GM18505 (cell line): ENCODE measurements at regions not wholly inside any gene's neighbourhood (a gene's known extent, or its start where the extent isn't known, plus 50 kb on each side); places are given as distances from the start of the nearest gene placed in this dataset.

Experiments used
- ATAC-seq: cut with Tn5 transposase; IDR thresholded peaks from one replicate; pipeline ENCODE4 v1.9.1; 2021; ENCODE audit not compliant: unreplicated experiment
- POLR2A ChIP-seq: IDR thresholded peaks from 4 replicates; pipeline ENCODE4 v1.6.1; 2011; ENCODE audit warnings: borderline replicate concordance; ENCODE audit not compliant: insufficient read depth, insufficient read length; ENCODE audit errors: extremely low read depth

GRCh38 chr1:165147799-165148198 is 208.7 kb downstream of the LMX1A start:
- no peak for TF ChIP-seq POLR2A
- ATAC-seq: no peak

DNA sequence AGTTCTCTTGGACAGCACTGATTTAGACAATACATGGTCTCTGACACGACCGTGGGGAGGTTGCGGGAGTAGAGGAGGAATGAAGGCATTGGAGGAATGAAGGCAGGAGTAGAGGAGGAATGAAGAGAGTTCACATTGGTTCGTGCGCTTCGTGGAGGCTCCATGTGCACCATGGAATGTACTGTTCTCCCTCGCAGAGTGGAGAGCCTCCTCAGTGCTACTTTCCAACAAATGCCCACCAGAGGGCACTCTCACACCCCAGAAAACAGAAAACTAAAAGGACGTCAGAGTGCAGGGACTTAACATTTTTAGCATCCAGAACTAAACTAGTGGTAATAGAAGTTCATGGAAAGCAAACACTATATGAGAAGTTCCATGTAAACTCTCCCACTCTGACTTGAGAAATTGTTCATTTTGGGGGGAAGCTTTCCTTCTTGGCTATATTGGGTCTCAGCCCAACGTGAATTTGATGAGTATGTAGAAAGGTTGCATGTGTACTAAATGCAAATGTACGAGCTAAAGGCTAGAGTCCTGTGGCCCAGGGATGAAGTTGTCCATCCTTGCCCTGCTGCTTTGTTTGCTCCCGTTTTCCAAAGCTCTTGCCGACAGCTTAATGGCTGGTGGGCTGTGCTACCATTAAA is 211.6 kb downstream of the LMX1A start:
- no peak for ATAC-seq
- TF ChIP-seq POLR2A: no peak

DNA sequence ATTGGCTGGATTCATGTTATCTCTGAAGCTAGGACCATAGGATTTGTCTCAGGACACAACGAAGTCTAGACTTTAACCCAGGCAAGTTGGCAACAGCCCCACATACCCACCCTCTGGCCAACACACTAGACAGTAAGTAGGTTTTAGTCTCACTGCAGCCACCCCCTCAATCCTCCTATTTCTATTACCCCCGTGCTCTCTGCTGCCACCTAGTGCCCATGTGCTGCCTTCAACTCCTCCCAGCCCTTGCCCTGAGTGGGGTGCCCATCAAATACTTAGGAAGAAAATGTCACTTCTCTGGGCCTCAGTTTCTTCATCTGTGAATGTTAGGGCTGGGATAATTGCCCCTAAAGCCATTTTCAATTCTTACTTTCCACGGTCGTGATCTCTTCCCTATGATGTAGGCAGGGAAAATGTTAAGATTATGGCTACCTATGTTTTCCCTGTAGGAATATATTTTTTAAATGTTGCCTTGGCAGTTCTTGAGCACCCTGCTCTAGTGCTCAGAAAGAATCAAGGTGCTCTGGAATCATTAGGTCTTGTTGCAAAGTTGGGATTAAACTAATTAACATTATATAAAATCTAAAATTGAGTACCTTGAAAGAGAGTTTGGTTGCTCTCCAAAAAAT is 213.0 kb downstream of the LMX1A start:
- TF ChIP-seq POLR2A: no peak
- ATAC-seq: no peak

DNA sequence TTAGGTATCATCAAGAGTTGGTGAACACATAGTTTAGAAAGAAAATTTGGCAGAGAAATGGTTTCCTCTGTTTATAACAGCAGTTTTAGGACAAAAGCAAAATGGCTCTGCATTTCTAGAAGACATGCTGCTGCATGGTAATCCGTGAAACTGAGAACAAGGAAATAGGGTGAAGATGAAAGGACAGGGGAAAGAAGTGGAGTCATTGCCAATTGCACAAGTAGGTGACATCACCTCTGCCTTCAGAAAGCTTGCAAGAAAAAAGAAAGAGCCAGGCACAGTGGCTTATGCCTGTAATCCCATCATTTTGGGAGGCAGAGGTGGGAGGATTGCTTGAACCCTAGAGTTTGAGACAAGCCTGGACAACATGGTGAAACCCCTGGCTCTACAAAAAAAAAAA is 217.6 kb downstream of the LMX1A start:
- no peak for ATAC-seq
- no peak for TF ChIP-seq POLR2A

- no peak for TF ChIP-seq POLR2A
- ATAC-seq: no peak
Measured at GRCh38 chr1:165137551-165138316, 218.8 kb downstream of the LMX1A start.

DNA sequence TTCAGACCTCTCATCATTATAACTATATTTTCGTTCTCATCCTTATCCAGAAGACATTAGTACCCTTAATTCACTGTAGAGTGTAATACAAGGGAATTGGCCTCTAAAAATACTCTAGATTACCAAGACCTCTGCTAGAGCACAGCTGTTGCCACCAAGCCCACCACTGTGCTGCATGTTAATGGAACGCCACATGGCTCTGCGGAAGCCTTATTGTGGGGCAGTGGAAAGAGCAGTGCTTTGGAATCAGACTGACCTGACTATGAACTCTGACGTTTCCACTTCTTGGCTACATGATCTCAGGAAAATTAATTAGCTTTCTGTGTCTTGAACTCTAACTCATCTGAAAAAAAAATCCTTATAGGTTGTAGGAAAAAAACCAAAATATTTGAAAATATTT is 222.1 kb downstream of the LMX1A start:
- no peak for ATAC-seq
- no peak for TF ChIP-seq POLR2A

- no peak for TF ChIP-seq POLR2A
- ATAC-seq: no peak
Measured at GRCh38 chr1:165129568-165130164, 226.8 kb downstream of the LMX1A start.

- no peak for ATAC-seq
- no peak for TF ChIP-seq POLR2A
Measured at GRCh38 chr1:165124772-165125171, 231.7 kb downstream of the LMX1A start.

DNA sequence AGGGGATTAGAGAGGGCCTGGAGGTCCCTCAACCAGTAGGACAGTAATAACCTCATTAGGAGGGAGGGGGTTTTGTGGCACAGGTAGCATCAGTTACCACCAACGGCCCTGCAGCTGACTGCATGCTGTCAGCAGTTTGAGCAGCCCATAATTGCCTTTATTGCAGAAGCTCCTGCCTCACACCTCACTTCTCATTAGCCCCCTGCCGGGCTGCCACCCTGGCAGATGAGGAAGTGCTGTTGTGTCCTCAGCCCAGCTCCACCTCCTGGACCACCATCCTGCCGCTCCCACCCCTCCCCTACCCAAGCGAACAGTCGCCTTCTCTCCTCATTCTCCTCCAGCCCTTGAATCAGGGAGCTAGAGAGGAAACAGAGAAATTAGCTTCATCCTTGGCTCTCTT is 237.4 kb downstream of the LMX1A start:
- ATAC-seq: no peak
- TF ChIP-seq POLR2A: no peak

- TF ChIP-seq POLR2A: no peak
- ATAC-seq: no peak
Measured at GRCh38 chr1:165117482-165117881, 239.0 kb downstream of the LMX1A start.

GRCh38 chr1:165116732-165117131 is 239.8 kb downstream of the LMX1A start:
- no peak for TF ChIP-seq POLR2A
- no peak for ATAC-seq

DNA sequence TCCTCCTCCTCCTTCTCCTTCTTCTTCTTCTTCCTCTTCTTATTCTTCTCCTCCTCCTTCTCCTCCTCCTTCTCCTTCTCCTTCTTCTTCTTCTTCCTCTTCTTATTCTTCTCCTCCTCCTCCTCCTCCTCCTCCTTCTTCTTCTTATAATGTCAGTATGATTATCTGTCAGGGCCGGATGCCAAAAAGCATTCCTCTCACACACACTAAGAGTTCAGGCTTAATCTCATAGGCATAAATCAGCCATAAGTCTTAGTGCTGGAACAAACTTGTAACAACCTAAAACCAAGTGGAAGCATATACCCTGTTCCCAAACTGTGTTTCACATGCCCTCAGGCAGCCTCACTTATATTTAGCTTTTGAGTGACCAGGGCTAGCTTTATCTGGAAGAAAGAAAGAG is 240.3 kb downstream of the LMX1A start:
- TF ChIP-seq POLR2A: no peak
- no peak for ATAC-seq

DNA sequence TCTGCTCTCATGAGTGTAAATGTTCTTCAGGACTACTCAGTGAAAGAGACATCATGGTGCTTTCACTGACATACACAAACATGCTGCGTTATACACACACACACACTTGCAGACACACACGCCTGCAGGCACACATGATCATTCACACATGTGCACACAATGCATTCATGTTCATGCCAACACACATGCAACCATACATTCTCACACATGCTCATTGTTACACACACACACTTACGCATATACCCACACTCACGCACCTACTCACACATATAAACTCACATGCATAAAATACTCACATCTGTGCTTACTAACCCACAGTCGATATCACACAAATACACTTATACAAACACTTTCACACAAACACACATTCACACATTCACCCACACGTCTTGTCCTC is 241.6 kb downstream of the LMX1A start:
- TF ChIP-seq POLR2A: no peak

More for the DNA sequence above, 241.6 kb downstream of the LMX1A start:
- ATAC-seq: no peak
